ENCODE measurements at regions not wholly inside any gene's neighbourhood (a gene's known extent, or its start where the extent isn't known, plus 50 kb on each side); places are given as distances from the start of the nearest gene placed in this dataset.

DNA sequence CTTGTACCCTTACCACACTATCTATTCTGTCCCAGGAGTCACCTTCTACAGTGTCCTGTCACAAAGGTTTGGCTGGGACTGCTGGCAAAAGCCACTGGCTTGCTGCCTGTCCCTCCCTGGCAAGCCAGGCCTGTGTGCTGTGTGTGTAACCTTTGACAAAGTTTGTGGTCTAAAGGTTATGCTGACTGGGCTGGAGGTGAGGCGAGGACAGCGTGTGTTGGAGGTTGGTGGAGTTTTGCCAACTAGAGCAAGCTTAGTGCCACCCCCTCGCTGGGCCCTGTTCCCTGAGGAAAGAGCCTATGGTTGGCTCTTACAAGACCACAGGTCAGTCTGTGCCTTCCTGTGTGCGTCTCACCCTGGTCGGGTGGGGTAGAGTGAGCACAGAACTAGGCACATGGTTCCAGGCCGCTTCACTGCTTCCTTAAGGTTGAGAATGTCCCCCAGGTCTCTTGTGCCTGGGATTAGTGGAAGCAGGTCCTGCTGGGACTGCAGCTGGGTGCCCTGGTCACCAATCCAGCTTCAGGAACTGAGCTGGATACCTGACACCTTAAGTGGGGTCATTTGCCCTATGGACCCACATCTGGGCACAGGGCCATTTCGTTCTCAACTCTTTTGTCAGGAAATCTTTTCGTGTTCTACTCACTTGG is 152.2 kb downstream of the GADD45G start:
- TF ChIP-seq POLR2A (IDR thresholded peaks at IDR 0.05), result no peak
- TF ChIP-seq, protein P1, sequence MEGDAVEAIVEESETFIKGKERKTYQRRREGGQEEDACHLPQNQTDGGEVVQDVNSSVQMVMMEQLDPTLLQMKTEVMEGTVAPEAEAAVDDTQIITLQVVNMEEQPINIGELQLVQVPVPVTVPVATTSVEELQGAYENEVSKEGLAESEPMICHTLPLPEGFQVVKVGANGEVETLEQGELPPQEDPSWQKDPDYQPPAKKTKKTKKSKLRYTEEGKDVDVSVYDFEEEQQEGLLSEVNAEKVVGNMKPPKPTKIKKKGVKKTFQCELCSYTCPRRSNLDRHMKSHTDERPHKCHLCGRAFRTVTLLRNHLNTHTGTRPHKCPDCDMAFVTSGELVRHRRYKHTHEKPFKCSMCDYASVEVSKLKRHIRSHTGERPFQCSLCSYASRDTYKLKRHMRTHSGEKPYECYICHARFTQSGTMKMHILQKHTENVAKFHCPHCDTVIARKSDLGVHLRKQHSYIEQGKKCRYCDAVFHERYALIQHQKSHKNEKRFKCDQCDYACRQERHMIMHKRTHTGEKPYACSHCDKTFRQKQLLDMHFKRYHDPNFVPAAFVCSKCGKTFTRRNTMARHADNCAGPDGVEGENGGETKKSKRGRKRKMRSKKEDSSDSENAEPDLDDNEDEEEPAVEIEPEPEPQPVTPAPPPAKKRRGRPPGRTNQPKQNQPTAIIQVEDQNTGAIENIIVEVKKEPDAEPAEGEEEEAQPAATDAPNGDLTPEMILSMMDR (IDR thresholded peaks at IDR 0.05), result no peak
